ENCODE measurements at regions not wholly inside any gene's neighbourhood (a gene's known extent, or its start where the extent isn't known, plus 50 kb on each side); places are given as distances from the start of the nearest gene placed in this dataset.

- Mint-ChIP-seq H3K36me3 (ENCODE audit: low read depth) (no peaks in the 10 kb centered on the region), H3K4me3 (no peak overlapping the region), H3K27me3 (no peaks in the 10 kb centered on the region), H3K4me1 (ENCODE audit: low read depth) (no peaks in the 10 kb centered on the region), H3K9me3 (no peaks in the 10 kb centered on the region), H3K27ac (no peak overlapping the region)
- no peak for DNase-seq
- POLR2A ChIA-PET: no interaction called here
- TF ChIP-seq CTCF (IDR thresholded peaks at IDR 0.05): no peak
- CTCF ChIA-PET: no interaction called here
- intact Hi-C loops (cut with micrococcal nuclease): no loop called here
- ATAC-seq: no peak
Observed at GRCh38 chr1:95440511-95440910, 206.5 kb downstream of the RWDD3 start.

GRCh38 chr1:95449516-95449915, 215.5 kb downstream of the RWDD3 start:
- no peaks in the 10 kb centered on the region for H3K27me3 Mint-ChIP-seq
- no peak for DNase-seq
- H3K4me1 Mint-ChIP-seq (ENCODE audit: low read depth): no peaks in the 10 kb centered on the region
- ChIA-PET CTCF (no interaction called here), POLR2A (no interaction called here)
- peaks cover 7% of the 10 kb centered on the region for H3K9me3 Mint-ChIP-seq
- TF ChIP-seq CTCF (IDR thresholded peaks at IDR 0.05): no peak
- no peaks in the 10 kb centered on the region for H3K36me3 Mint-ChIP-seq (ENCODE audit: low read depth)
- ATAC-seq: no peak
- intact Hi-C loops (cut with micrococcal nuclease): no loop called here
- no peak overlapping the region for H3K4me3 Mint-ChIP-seq
- no peak overlapping the region for H3K27ac Mint-ChIP-seq

GRCh38 chr1:95451054-95451453, 217.0 kb downstream of the RWDD3 start:
- TF ChIP-seq CTCF (IDR thresholded peaks at IDR 0.05): no peak
- ChIA-PET POLR2A (interaction anchor here (1.1 kb wide), 1 partner anchor 10 kb away, joined by 3 read pairs; no protein-coding TSS in a partner anchor), CTCF (no interaction called here)
- DNase-seq (no peak), ATAC-seq (no peak)
- H3K4me1 Mint-ChIP-seq (ENCODE audit: low read depth): no peaks in the 10 kb centered on the region
- H3K36me3 Mint-ChIP-seq (ENCODE audit: low read depth): no peaks in the 10 kb centered on the region
- no peak overlapping the region for H3K27ac Mint-ChIP-seq
- H3K4me3 Mint-ChIP-seq: no peak overlapping the region
- intact Hi-C loops (cut with micrococcal nuclease): no loop called here
- peaks cover 7% of the 10 kb centered on the region for H3K9me3 Mint-ChIP-seq
- no peaks in the 10 kb centered on the region for H3K27me3 Mint-ChIP-seq

DNA sequence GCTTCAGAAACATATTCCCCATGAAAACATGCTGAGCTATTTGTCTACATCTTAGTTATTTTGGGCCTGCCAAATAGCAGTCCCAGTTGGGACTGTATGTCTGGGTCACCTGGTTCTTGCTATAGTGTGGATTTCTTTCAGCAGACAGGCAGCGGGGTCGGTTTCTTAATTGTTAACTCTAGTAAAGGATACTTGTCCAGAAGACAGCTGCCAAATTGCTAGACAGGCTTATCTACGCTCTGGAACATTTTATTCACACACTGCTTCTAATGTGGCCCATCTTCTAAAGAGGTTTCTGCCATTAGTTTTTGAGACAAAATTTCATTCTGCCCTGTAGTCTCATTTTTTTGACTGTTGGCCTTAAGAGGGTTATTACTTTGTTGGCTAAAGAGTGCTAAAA, 217.9 kb downstream of the RWDD3 start:
- Mint-ChIP-seq H3K4me3 (no peak overlapping the region), H3K4me1 (ENCODE audit: low read depth) (no peaks in the 10 kb centered on the region), H3K27ac (no peak overlapping the region), H3K27me3 (no peaks in the 10 kb centered on the region), H3K36me3 (ENCODE audit: low read depth) (no peaks in the 10 kb centered on the region), H3K9me3 (peaks cover 7% of the 10 kb centered on the region)
- ATAC-seq (no peak), DNase-seq (no peak)
- no peak for TF ChIP-seq CTCF (IDR thresholded peaks at IDR 0.05)
- ChIA-PET POLR2A (interaction anchor here (1.1 kb wide), 1 partner anchor 9 kb away, joined by 3 read pairs; no protein-coding TSS in a partner anchor), CTCF (no interaction called here)
- intact Hi-C loops (cut with micrococcal nuclease): no loop called here

GRCh38 chr1:95453053-95453452, 219.0 kb downstream of the RWDD3 start:
- Mint-ChIP-seq H3K27ac (no peak overlapping the region), H3K4me1 (ENCODE audit: low read depth) (no peaks in the 10 kb centered on the region), H3K9me3 (peaks cover 7% of the 10 kb centered on the region), H3K4me3 (no peak overlapping the region), H3K27me3 (no peaks in the 10 kb centered on the region), H3K36me3 (ENCODE audit: low read depth) (no peaks in the 10 kb centered on the region)
- no peak for ATAC-seq
- intact Hi-C loops (cut with micrococcal nuclease): no loop called here
- DNase-seq: no peak
- ChIA-PET CTCF (no interaction called here), POLR2A (no interaction called here)
- no peak for TF ChIP-seq CTCF (IDR thresholded peaks at IDR 0.05)

All from activated CD8-positive, alpha-beta T cell treated with anti-CD3 and anti-CD28 coated beads for 36 hours (primary cell).